ENCODE measurements at regions not wholly inside any gene's neighbourhood (a gene's known extent, or its start where the extent isn't known, plus 50 kb on each side); places are given as distances from the start of the nearest gene placed in this dataset.

DNA sequence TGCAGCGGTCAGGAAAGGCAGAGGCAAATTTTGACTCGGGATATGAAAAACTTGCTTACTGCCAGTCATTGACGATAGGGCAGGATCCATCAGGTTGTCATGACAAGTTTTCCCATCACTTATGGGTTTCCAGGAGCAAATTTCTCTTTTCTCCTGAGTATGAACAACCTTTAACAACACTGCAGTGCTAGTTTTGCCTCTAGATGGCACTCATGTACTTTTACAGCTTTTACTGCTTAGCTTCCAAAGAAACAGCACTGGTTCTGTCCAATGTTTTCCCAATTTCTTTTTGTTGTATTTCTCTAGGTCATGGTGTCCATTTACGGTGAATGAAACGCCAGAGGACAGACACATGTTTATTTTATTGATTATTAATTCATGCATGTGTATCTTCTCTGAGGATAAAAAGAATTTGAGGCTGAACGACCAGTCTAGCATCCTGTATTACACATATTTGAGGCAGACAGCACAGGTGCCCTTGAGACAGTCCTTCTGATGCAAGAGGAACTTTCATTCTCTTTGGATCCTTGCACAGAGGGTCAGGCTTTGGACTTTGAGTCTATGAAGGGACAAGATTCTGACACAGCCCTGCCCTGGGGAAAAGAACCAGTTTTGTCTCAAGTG is 112.3 kb upstream of the TRABD2B start:
- peak; percentile 13 to 87 (median 84) for TF ChIP-seq CTCF (optimal IDR thresholded peaks at IDR 0.05 in 1 of 3, IDR thresholded peaks at IDR 0.05 in 1 of 3, conservative IDR thresholded peaks at IDR 0.05 in 1 of 3; ENCODE audit: extremely low read depth in 1 of 3, insufficient read depth in 2 of 3, low read length in 3 of 3)
- TF ChIP-seq EZH2 (IDR thresholded peaks at IDR 0.05; ENCODE audit: low read length): no peak
